ENCODE measurements at regions not wholly inside any gene's neighbourhood (a gene's known extent, or its start where the extent isn't known, plus 50 kb on each side); places are given as distances from the start of the nearest gene placed in this dataset.

DNA sequence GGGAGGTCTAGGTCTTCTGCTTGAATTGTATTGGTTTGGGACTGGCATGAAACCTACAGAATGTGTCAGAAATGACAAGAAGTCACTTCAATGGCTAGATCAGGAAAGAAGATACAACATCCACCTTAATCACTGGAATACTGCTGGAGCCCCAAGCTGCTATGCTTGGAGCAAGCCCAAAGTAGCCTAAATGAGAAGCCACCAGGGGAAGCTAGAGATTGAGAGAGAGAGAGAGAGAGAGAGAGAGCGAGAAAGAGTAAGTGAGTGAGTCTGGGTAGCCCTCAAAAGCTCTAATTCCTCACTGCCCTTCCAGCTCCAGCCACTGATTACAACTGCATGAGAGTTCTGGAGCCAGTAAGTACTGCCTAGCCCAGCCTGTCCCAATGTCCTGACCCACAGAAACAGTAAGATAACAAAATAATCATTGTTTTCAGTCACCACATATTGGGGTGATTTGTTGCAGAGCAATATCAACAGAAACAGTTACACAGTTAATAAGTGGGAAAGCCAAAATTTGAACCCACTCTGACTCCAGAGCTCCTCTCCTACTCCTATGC, 529.2 kb upstream of the GOLIM4 start:
- DNase-seq: no peak

DNA sequence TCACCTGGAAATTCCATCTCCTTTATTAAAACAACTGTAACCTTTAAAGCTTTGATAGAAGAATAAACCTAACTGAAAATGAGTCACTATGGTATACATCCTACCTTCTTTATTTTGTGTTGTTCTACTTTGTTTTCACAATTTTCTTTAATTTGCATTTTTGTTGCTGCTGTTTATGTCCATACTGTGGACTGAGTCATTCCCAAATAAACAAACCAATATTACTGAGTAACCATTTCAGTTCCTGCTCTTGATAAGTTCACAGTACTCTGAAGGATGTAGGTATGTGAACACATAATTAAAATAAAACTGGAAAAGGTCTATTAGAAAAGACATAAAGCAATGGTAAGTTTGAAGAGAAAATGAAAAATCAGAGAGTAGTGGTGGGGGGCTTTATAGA, 528.5 kb upstream of the GOLIM4 start:
- no peak for DNase-seq

DNA sequence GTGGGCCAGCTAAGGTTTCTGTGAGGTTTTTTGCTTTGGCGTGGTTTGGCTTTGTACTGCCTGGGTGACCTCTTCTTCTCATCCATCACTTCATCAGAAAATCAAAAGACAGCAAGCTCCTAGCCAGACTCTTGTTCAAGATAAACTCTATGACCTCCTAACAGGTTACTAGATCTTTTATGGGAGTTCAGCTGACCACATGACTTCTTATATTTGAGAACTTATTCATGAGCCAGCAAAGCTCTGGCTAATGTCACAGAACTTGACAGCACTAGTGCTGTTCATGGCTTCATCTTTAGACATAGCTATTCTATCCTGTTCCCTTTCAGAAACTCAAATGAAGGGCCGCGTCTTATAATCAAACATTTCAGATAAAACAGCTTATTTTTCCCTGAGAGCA, 527.1 kb upstream of the GOLIM4 start:
- DNase-seq: no peak

DNA sequence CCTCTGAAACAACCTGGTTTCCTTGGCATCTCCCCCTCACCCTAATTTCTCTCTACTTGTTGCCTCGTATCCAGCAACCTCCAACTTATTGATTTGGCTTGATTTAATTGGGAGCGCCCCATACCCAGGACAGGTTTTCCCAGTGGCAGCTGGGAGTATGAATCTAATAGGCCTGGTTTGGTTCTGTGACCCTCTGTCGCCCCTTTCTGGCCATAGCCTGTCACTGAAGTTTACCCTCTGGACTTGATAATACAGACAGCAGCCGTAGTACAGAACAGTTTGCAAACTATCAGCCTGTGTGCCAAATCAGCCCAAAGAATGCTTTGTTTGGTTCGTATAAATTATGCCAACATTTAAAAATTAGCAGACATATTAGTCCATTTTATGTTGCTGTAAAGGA, 525.1 kb upstream of the GOLIM4 start:
- no peak for DNase-seq

DNA sequence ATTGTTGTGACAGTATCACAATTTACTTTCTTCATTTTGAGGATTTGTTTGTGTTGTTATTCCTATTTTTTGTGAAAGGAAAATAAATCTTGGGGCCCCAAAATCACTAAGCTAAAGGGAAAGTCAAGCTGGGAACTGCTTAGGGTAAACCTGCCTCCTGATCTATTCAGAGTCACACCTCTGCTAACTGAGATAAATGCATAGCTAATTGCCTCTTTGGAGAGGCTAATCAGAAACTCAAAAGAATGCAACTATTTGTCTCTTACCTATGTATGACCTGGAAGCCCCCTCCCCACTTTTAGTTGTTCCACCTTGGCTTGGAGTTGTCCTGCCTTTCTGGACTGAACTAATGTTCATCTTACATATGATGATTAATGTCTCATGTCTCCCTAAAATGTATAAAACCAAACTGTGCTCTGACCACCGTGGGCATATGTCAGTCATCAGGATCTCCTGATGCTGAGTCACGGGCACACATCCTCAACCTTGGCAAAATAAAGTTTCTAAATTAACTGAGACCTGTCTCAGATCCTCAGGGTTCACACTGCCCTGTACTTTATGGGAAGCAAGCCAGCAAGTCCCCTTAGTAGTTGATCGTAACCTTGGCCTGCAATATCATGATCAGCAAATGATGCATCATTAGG, 523.2 kb upstream of the GOLIM4 start:
- no peak for DNase-seq

DNA sequence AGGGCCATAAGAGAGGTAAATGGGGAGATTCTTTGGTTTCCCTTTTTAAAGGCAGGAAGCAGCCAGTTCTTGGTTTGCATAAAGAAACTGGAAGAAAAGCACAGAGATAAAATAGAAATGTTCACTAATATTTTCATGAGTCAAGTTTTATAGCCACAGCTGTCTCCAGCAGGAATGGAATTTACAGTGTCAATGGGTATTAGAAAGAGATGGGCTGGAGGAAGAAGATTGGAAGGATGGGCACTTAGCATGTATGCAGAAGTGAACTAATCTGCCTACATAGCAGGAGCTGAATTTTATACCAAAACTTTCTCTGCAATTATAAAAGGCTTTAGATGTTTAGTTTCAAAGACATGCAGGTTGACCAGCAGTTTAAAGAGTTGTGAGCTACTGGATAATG, 521.9 kb upstream of the GOLIM4 start:
- no peak for DNase-seq

DNA sequence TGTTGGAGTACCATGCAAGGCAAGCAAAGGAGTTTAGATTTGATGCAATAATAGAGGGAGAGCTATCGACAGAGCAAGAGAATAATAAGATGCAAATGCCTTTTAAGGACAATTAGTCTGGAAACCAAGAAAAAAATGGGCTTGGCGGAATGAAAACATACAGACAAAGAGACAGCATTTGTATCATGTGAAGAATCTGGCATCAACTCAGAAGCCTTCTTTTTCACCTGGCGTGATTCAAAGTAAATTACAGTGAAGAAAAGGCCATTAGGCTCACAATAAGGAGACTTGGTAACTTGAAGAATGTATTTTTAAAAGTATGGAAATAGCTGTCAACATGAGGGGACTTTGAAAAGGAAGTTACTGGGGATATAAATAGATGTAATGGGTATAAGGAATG, 521.2 kb upstream of the GOLIM4 start:
- peak in 1 of 2 experiments; percentile 9 for DNase-seq

DNA sequence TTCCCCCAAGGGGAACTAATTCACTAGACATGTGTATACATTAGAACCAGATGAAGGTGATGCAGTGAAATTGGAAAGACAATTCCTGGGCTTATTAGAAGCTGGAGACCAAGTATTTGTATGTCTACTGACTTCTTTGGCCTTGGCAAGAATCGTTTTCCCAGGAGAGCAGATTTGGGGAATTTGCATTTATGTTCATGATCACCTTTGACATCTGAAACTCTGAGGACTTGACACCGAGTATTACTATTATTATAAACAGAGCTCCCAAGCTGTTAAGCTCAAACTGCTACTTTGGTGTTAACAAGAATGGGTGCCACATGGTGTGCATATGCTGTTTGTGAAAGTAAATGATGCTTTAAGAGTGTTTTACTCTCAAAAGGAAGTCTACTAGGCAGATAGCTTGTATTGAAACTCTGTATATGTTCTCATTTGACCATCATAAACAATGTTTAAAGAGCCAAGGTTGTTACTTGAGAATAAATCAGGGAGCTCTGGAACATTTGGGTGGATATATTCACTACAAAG, 519.8 kb upstream of the GOLIM4 start:
- DNase-seq: peak; percentile 54 to 59

DNA sequence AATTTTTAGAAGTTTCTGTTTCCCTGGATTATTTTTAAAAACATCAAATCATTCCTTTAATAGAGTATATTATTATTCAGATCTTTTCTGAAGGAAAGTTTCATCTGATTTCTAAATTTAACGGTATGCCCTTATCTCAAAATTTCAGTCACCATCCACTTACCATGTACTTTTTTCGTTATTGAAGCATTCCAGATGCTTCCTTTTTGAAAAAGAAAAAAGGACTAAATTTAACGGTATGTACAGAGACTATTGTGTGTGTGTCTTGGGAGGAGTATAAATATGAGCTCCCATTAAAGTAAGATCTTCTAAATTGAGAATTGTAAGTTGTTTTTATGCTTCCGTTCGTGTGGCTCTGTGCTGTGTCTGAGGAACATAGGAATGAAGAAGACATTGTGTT, 517.4 kb upstream of the GOLIM4 start:
- DNase-seq: no peak

DNA sequence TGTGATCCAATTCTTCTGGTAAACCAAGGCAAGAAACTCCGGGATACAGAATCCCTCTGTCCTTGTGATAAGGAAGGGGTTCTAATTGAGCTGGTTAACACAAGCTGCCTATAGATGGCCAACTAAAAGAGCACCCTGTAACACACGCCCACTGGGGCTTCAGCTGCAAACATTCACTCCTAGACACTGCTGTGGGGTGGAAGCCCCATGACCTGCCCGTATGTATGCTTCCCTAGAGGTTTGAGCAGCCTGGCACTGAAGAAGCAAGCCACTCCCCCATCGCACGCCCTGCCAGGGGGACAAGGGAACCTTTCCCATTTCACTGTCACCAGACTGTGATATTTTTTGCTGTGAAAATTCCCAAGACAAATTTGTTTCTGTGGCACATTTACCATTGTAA, 516.9 kb upstream of the GOLIM4 start:
- DNase-seq: no peak

DNA sequence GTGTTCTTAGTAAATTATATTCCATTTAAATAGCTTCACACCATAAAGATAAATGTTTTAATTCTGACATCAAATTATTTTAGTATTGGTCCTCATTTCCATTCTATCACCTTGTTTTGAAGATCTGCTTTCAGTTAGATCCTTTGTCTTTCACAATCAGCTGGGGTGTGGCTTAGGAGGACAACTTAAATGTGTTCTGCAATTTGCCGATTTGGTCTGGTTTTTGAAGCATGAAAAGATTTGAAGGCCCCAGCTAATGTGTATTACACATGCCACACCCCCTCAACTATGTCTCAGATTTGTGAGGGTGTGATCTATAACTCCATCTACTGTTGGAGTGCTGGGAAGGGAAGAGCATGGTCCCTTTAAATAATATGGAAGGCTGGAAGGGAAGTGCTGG, 516.1 kb upstream of the GOLIM4 start:
- no peak for DNase-seq

DNA sequence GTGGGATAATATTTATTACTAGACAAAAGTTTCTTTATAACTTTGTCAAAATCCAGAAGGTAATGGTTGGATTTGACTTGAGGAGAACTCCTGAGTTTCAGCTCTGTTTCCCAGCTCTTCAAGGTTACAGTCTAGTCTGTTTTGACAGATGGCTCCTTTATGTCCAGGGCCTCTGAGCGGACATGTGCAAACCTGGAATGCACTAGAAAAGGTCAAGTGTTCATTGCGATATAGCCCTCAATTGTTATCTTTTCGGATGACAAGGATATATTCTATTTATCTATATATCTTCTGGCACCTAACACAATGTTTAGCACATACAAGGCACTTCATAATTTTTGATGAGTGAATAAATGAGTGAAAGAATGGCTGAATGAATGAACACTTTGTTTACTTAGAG, 513.2 kb upstream of the GOLIM4 start:
- DNase-seq: no peak

DNA sequence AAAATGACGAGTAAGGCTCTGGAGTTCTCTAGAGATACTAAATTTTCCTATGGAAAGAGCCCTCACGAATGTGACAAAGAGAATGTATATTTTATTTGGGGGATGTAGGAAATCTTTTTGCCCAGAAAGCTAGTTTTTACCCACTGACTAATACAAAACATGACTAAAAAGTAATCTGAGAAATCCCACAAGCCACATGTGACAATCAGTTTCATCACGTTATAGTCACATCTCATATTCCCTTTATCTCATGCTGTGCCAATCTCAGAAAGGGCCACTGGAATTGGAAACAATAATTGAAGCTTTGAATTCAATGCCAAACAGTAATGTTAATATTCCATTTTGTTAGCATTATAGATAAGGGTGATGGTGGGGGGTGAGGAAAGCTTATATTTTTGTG, 509.0 kb upstream of the GOLIM4 start:
- DNase-seq: no peak

DNA sequence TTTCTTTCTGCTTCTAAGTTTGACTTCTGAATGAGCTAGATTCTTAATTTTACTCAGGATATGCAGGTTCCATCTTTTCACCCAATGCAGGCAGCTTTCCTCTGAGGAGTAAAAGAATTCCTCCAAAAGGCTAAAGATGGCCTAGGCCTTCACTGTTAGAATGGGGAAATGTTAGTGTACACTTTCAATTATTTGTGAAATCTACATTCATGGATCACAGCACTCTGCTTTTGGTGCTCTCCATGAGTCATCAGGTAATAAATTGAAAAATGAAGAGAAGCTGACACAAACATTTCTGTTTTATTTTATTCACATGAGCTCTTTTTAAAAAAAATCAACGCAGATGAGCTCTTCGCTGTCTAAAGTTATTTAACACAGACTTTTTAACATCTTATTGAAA, 502.5 kb upstream of the GOLIM4 start:
- DNase-seq: no peak

DNA sequence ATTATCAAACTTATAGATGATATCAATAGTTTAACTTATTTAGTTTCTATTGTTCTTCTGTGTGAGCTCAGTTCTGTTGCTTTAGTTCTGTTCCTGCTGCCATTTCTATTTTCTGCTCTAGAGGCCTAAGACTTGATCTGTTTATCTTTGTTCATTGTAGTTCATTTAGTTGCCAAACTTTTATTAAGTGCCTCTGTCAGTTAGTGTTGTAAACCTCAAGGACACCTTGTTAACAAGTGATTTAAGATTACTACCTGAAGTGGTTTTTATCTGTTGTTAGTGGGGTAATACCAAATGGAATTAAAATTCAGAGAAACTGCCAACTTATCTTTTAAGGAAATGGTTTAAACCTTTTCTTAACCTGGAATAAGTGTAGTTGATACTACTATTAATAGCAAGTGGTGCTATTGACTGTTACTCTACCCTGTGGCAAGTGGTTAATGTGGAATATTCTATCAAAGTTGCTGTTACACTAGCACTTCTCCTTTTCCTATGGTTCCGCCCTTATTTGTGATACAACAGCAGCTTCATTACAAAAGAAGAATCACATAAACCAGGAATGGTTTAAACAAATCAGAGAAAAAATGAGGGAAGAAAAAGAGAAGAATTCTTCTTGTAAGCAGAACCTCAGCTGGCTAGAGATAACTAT, 500.6 kb upstream of the GOLIM4 start:
- DNase-seq: no peak

DNA sequence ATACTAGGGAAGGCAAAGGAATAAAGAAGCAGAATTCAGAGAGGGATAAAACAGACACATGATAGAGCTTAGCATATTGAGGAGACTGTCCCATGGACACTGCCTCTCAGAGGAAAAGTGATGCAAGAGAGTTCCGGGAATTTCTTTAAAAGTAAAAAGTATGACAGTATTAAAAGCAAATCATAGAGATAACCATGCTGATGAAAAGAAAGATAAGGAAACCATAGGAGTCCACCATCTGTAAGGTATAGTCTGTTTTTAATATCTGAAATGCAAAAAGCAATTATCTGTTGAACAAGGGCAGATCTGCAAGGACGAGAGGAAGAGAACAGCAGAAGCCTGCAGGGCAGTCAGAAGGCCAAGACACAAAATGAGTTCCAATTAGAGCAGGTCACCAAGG, 495.9 kb upstream of the GOLIM4 start:
- no peak for DNase-seq

DNA sequence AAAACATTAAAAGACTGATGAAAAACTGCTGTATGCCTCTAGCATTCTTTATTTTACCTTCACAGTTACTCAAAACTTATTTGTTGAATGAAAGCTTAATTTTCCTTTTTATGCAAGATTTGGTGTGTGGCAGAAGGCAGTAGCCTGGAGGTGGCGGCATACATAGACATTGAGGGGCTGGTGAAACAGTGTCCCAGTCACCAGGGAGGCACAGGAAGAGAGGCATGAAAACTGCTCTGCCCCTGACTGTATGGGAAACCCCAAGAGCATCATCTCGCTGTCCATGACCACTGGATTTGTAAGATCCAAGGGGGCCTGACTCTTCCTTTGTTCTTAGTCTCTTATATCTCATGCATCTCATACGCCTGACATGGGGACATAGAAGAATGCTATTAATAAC, 493.7 kb upstream of the GOLIM4 start:
- no peak for DNase-seq

DNA sequence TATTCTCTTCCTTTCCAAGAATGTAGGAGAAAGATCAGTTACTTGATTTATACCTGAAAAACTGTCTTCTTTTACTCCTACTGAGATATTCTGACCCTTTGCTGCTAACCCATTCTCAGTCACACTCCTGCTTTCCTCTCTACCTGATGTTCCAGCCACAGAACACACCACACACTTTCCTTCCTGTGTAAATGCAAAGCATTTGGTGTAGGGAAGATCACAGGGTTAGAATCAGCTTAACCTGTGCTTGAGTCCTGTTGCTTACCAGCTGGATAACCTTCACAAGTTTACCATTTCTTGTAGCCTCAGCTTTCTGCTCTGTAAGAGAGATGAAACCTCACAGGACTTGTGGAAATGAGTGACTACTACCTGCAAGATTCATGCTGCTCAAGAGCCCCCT, 489.8 kb upstream of the GOLIM4 start:
- DNase-seq: no peak

DNA sequence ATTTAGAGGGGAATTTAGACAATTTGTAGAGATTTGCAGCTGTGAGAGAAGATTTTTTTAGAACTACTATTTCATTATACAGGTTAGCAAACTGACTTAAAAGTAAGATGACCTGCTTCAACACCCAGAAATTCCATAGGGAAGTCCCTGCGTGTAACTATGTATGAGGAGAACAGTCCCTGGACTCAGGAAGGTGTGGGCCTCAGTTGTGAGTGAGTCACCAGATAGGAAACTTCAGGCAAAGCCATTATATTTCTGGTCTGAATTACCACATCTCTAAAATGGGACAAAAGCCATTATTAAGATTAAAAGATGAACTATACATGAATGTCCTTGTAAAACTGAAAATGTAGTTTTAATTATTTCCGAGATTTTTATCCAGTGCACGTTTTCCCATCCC, 488.3 kb upstream of the GOLIM4 start:
- no peak for DNase-seq

DNA sequence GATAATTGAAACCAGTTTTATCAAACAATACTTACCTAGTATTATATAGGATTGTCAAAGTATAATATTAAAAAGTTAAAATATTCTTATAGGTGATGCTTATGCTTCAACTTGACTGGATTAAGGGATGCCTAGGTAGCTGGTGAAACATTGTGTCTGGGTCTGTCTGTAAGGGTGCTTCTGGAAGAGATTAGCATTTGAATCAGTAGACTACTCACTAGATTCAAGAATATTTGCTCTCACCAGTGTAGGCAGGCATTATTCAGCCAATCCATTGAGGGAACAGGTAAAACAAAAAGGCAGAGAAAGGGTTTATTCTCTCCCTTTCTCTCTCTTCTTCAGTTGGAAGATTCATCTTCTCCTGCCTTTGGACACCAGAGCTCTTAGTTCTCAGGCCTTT, 486.8 kb upstream of the GOLIM4 start:
- no peak for DNase-seq

DNA sequence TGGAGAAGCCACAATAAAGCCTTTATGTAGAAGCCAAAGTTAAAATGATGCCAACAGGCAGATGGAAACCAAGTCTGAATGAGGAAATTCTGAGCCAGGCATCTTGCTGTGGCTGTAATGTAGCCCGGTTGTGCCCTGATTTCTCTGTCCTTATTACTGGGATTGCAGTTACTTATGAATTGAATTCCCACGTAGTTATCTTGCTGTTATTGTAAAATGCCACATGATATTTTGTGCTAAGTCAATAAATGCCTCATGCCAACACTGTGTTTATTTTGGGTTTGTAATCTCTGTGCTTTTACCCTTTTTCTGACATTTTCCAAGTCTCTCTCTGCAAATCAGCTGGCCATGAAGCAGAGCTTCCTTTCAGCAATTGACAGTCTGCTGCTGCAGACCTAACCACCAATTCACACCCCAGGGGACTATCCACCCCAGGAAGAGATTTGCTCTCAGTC, 486.1 kb upstream of the GOLIM4 start:
- no peak for DNase-seq

DNA sequence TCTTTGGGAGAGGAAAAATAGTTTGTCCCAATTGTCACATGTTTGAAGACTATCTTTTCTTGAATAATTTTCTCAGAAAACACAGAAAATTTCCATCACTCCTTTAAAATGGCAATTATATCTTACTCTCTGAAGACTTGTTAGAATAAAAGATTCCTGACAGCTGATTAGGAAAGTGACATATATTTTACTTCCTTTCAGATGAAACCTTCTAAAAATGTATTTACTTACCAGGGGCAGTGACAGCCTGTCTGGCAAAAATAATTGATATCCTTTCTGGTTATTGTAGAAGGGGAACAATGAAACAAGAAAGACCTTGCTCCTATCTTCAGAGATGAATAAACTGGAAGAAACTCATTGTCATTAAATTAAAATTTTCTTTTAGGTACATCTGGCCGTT, 483.3 kb upstream of the GOLIM4 start:
- DNase-seq: no peak

DNA sequence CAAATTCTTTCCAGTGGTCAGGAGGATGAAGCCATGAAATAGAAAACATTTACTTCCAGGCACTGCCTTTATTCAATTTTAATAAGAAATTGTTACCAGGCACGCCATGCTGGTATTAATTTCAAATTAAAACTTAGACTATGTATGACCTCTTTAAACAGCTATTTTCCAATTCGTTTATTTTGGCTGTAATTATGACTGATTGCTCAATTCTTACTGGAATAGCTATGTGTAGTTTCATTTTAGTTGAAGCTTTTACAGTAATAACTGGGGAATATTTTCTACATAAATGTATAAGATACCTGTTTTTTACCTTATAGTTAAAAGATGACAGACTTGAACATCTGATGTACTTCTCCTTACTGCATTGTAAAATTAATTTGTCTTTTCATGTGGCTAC, 480.0 kb upstream of the GOLIM4 start:
- DNase-seq: no peak

DNA sequence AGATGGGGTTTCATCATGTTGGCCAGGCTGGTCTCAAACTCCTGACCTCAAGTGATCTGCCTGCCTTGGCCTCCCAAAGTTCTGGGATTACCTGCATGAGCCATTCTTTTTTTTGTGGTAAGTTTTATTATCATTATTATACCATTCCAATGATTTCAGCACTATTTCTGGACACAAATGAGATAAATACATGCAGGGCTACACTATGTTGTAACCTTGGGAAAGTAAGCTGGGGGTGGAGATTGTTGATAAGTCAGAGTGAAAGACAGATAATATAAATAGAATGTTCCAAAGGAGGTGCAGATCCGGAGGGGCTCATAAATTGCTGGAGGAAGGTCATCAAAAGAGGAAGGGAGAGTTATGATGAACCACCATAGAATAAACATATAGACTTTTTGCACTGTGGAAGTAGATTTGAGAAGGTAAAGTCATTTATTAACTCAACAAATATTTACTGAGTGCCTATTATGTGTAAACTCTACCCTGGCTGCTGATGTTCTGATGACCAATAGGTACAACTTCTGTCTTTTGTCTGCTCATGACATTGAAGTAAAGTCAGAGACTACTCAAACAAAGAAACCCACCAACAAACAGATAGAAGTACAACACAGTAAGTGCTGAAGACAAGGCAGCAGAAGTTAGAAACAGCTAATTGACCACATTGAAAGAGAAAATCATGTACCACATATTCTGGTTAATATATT, 478.9 kb upstream of the GOLIM4 start:
- DNase-seq: no peak
